Tibial artery (tissue), 4 donors: ENCODE measurements at regions not wholly inside any gene's neighbourhood (a gene's known extent, or its start where the extent isn't known, plus 50 kb on each side); places are given as distances from the start of the nearest gene placed in this dataset.

ENCODE experiments used
- DNase-seq, 2 donors: peaks; one replicate each; pipeline ENCODE4 v3.0.0-alpha.2; 2019
- H3K27ac ChIP-seq, 2 donors: fragments of 200-600 bp; sonication (generic) in 1 of 2; 1 replicate in 1 of 2; 2 replicates in 1 of 2; pipeline ENCODE4 v1.5.1; 2018 to 2019; ENCODE audit warnings: mild to moderate bottlenecking in 1 of 2
- H3K27me3 ChIP-seq, 2 donors: fragments of 200-600 bp; sonication (generic) in 1 of 2; one replicate each; pipeline versions ENCODE4 v1.5.1 to v1.6.0; 2016 to 2019
- H3K36me3 ChIP-seq, 3 donors: fragments of 200-600 bp; sonication (generic) in 2 of 3; one replicate each; pipeline ENCODE4 v1.5.1; 2016 to 2019; ENCODE audit warnings: mild to moderate bottlenecking in 2 of 3
- H3K4me1 ChIP-seq, 4 donors: fragments of 200-600 bp; sonication (generic) in 2 of 4; 1 replicate in 3 of 4; 2 replicates in 1 of 4; pipeline ENCODE4 v1.5.1; 2016 to 2019
- H3K4me3 ChIP-seq, 2 donors: fragments of 200-600 bp; sonication (generic) in 1 of 2; 1 replicate in 1 of 2; 2 replicates in 1 of 2; pipeline ENCODE4 v1.5.1; 2018 to 2019; ENCODE audit warnings: mild to moderate bottlenecking in 2 of 2
- H3K9me3 ChIP-seq, 3 donors: fragments of 200-600 bp; sonication (generic) in 1 of 3; one replicate each; pipeline ENCODE4 v1.5.1; 2016 to 2019
- CTCF ChIP-seq, 2 experiments: fragments of 200-600 bp in 1 of 2; fragments of 450-650 bp in 1 of 2; IDR thresholded peaks; one replicate each; pipeline ENCODE4 v1.5.1; 2017 to 2019; ENCODE audit warnings: antibody characterized with exemption in 2 of 2, mild to moderate bottlenecking in 1 of 2, moderate library complexity in 1 of 2
- intact Hi-C: fragments of 100-400 bp; cut with DNase I; formaldehyde crosslinking; loops from one replicate; pipeline ENCODE4 v1.15.0; 2023; ENCODE audit warnings: low total_unique reads

DNA sequence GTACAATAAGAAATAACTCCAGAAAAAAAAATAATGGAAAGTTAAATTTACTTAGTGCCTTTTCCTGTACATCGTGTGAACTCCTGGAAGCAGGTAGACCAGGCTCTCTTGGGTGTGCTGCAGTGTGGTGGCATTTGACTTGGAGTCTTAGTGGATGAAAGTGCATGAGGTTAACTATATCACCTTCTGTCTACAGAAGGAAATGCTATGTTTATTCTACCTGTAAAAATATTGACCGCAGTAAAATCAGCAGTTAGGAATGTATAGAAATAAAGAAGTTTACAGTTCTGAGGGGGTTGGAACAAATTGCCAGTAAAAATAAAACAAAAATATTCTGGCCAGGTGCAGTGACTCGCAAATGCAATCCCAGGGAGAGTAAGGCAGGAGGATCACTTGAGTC, 722.1 kb downstream of the LIG4 start:
- no peak for TF ChIP-seq CTCF (IDR thresholded peaks at IDR 0.05)
- no peak for DNase-seq
- H3K4me1 ChIP-seq: no peaks in the 10 kb centered on the region
- intact Hi-C loops: no loop called here
- H3K27me3 ChIP-seq: no peaks in the 10 kb centered on the region
- peaks cover 0 to 6% (median 0%) of the 10 kb centered on the region in 3 donors for H3K9me3 ChIP-seq
- H3K27ac ChIP-seq: no peak overlapping the region
- no peaks in the 10 kb centered on the region for H3K36me3 ChIP-seq
- H3K4me3 ChIP-seq: no peak overlapping the region

DNA sequence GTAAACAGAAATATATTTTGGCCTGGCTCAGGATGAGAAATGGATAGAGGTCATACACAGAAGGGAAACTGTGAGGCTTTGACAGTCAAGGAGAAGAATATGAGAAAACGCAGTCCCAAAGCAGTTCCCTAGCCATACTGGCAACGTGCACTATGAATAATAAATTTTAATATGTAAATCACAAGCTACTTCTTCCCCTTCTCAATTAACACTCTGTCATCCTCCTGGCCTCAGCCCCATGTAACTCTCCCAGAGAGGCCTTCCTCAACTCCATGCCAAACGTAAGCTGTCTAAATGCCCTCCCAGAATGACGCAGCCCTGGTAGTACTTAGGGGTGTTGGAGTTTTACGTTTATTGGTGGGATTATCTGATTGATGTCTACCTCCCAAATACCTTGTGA, 732.6 kb downstream of the LIG4 start:
- no peak for DNase-seq
- H3K27me3 ChIP-seq: no peaks in the 10 kb centered on the region
- H3K4me1 ChIP-seq: peaks cover 0 to 19% (median 0%) of the 10 kb centered on the region in 4 donors
- H3K27ac ChIP-seq: no peak overlapping the region
- H3K36me3 ChIP-seq: no peaks in the 10 kb centered on the region
- H3K4me3 ChIP-seq: no peak overlapping the region
- no peaks in the 10 kb centered on the region for H3K9me3 ChIP-seq
- TF ChIP-seq CTCF (IDR thresholded peaks at IDR 0.05): no peak
- intact Hi-C loops: no loop called here

DNA sequence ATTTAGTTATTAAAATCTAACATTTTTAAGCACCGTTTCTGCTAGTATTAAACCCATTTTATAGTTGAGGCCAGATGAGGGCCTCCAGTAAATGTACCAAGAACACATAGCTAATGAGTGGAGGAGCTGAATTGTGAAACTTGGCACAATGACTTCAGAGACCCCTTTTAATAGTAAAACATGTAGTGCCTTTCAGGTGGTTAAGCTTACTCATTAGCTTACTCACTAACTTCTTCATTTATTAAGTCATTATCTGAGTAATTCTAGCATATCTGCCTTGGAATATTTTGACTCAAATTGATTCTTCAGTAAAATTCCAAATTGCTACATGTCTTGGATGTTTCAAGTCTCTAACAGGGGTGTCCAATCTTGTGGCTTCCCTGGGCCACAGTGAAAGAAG, 735.2 kb downstream of the LIG4 start:
- Histone ChIP-seq H3K4me1 (peaks cover 0 to 23% (median 0%) of the 10 kb centered on the region in 4 donors), H3K4me3 (no peak overlapping the region), H3K27ac (no peak overlapping the region), H3K27me3 (no peaks in the 10 kb centered on the region), H3K36me3 (no peaks in the 10 kb centered on the region), H3K9me3 (no peaks in the 10 kb centered on the region)
- TF ChIP-seq CTCF (IDR thresholded peaks at IDR 0.05): no peak
- intact Hi-C loops: no loop called here
- DNase-seq: no peak

DNA sequence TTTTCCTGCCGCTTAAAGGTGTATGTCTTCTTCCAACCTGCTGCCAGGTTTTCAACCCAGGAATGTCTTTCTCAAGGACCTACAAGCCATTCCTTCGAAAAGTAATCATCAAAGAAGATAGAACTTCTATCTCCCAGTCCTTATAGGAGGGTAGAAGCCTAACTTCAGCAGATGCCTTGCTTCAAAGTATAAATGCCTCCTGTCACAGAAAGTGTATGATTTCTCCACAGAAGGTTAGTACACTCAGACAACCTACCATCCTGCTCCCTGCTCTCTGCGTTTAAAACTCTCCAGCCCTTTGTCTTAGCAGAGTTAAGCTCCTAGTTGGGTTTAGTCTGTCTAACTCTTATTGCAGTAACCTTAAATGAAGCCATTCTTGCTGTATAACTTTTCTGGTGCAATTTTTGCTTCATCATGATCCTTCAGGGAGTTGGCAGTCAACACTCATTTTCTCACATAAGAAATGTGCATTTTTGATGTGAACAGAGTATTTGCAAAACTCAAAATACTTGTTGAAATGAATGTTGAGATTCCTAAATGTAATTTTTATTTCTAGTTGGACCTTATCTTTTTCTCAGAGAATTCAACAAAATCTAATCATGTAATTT, 737.5 kb downstream of the LIG4 start:
- TF ChIP-seq CTCF (IDR thresholded peaks at IDR 0.05): no peak
- Histone ChIP-seq H3K27ac (no peak overlapping the region), H3K4me3 (no peak overlapping the region), H3K9me3 (no peaks in the 10 kb centered on the region), H3K36me3 (no peaks in the 10 kb centered on the region), H3K4me1 (peaks cover 0 to 26% (median 0%) of the 10 kb centered on the region in 4 donors), H3K27me3 (no peaks in the 10 kb centered on the region)
- no peak for DNase-seq
- intact Hi-C loops: no loop called here

DNA sequence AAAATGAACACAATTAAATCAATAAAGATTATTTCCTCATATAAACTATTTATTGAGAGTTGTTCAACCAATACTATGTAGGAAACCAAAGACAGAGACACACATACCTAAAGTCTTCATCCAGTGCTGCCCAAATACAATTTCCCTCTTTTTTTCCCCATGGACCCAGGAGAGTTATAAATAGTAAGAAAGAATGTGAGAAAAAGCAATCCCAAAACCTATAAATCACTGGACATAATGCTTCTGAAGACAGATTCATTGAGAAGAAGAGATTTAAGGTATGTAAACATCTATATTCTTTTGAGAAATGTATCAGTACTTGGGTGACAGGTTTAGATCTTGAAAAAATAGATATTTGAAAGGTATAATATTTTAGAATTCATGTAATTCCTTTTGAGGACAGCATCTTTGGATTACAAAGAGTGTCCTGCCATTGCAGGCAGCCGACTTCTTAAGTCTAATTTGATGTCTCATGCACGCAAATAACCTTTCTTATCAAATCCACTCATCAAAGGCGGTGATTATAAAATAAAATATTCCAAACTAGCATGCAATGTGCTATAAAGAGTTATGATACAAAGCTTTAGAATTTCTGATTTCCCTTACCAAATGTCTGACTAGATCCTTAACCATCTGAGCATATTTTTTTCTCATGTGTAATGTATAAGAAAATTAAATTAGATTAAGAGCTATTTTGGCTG, 739.4 kb downstream of the LIG4 start:
- Histone ChIP-seq H3K36me3 (no peaks in the 10 kb centered on the region), H3K27me3 (no peaks in the 10 kb centered on the region), H3K4me1 (peaks cover 0 to 19% (median 0%) of the 10 kb centered on the region in 4 donors), H3K4me3 (no peak overlapping the region), H3K9me3 (no peaks in the 10 kb centered on the region), H3K27ac (no peak overlapping the region)
- intact Hi-C loops: no loop called here
- TF ChIP-seq CTCF (IDR thresholded peaks at IDR 0.05): no peak
- DNase-seq: no peak
